ENCODE measurements at regions not wholly inside any gene's neighbourhood (a gene's known extent, or its start where the extent isn't known, plus 50 kb on each side); places are given as distances from the start of the nearest gene placed in this dataset.

- DNase-seq (ENCODE audit: extremely low spot score) = no peak
- TF ChIP-seq L3MBTL2 (conservative IDR thresholded peaks at IDR 0.05) = no peak
- TF ChIP-seq SUZ12 (IDR thresholded peaks at IDR 0.05) = no peak
- no peak for TF ChIP-seq NFRKB (IDR thresholded peaks at IDR 0.05)
- TF ChIP-seq ELF4 (IDR thresholded peaks at IDR 0.05) = no peak
- TF ChIP-seq FOXM1 (IDR thresholded peaks at IDR 0.05; ENCODE audit: borderline replicate concordance) = no peak
- TF ChIP-seq SP1 (IDR thresholded peaks at IDR 0.05) = no peak
- no peak for TF ChIP-seq BHLHE40 (IDR thresholded peaks at IDR 0.05; ENCODE audit: borderline replicate concordance)
- ChIA-PET POLR2A (no interaction called here), CTCF (no interaction called here)
Observed at GRCh38 chr3:152011812-152012735, 138.6 kb downstream of the SUCNR1 start.

GRCh38 chr3:152019508-152019907 lies 146.1 kb downstream of the SUCNR1 start:
- DNase-seq (ENCODE audit: extremely low spot score) = no peak
- no peak for TF ChIP-seq ELF4 (IDR thresholded peaks at IDR 0.05)
- no peak for TF ChIP-seq HDGF (IDR thresholded peaks at IDR 0.05; ENCODE audit: borderline replicate concordance)
- TF ChIP-seq CTBP1 (IDR thresholded peaks at IDR 0.05; ENCODE audit: borderline replicate concordance) = no peak
- no peak for TF ChIP-seq L3MBTL2 (conservative IDR thresholded peaks at IDR 0.05)
- no peak for TF ChIP-seq ARNT (IDR thresholded peaks at IDR 0.05)
- TF ChIP-seq PKNOX1 (IDR thresholded peaks at IDR 0.05) = no peak
- TF ChIP-seq SUZ12 (IDR thresholded peaks at IDR 0.05) = no peak
- no peak for TF ChIP-seq LEF1 (IDR thresholded peaks at IDR 0.05; ENCODE audit: borderline replicate concordance)
- TF ChIP-seq FOXA1 (IDR thresholded peaks at IDR 0.05) = no peak
- TF ChIP-seq BHLHE40 (IDR thresholded peaks at IDR 0.05; ENCODE audit: borderline replicate concordance) = no peak
- no peak for TF ChIP-seq FOXM1 (IDR thresholded peaks at IDR 0.05; ENCODE audit: borderline replicate concordance)
- no peak for TF ChIP-seq NFRKB (IDR thresholded peaks at IDR 0.05)
- no peak for TF ChIP-seq ZNF384 (IDR thresholded peaks at IDR 0.05)
- CTCF ChIA-PET = no interaction called here
- POLR2A ChIA-PET = no interaction called here

- TF ChIP-seq ELF4 (IDR thresholded peaks at IDR 0.05) (no peak), SP1 (IDR thresholded peaks at IDR 0.05) (no peak), ARNT (IDR thresholded peaks at IDR 0.05) (no peak), HDGF (IDR thresholded peaks at IDR 0.05; ENCODE audit: borderline replicate concordance) (no peak), FOXA1 (IDR thresholded peaks at IDR 0.05) (no peak)
- DNase-seq (ENCODE audit: extremely low spot score) = no peak
- ChIA-PET CTCF (no interaction called here), POLR2A (no interaction called here)
Observed at GRCh38 chr3:152021951-152022461, 148.6 kb downstream of the SUCNR1 start.

- POLR2A ChIA-PET = no interaction called here
- no peak for TF ChIP-seq ZNF384 (IDR thresholded peaks at IDR 0.05)
- TF ChIP-seq LEF1 (IDR thresholded peaks at IDR 0.05; ENCODE audit: borderline replicate concordance) = no peak
- TF ChIP-seq PKNOX1 (IDR thresholded peaks at IDR 0.05) = no peak
- TF ChIP-seq SUZ12 (IDR thresholded peaks at IDR 0.05) = no peak
- no peak for TF ChIP-seq ARNT (IDR thresholded peaks at IDR 0.05)
- no peak for TF ChIP-seq FOXA1 (IDR thresholded peaks at IDR 0.05)
- TF ChIP-seq ELF4 (IDR thresholded peaks at IDR 0.05) = no peak
- TF ChIP-seq SP1 (IDR thresholded peaks at IDR 0.05) = no peak
- TF ChIP-seq BHLHE40 (IDR thresholded peaks at IDR 0.05; ENCODE audit: borderline replicate concordance) = no peak
- TF ChIP-seq CTBP1 (IDR thresholded peaks at IDR 0.05; ENCODE audit: borderline replicate concordance) = no peak
- TF ChIP-seq L3MBTL2 (conservative IDR thresholded peaks at IDR 0.05) = no peak
- no peak for TF ChIP-seq HDGF (IDR thresholded peaks at IDR 0.05; ENCODE audit: borderline replicate concordance)
- CTCF ChIA-PET = no interaction called here
- no peak for DNase-seq (ENCODE audit: extremely low spot score)
Observed at GRCh38 chr3:152026033-152026556, 152.7 kb downstream of the SUCNR1 start.

GRCh38 chr3:152030320-152030719 lies 156.9 kb downstream of the SUCNR1 start:
- ChIA-PET CTCF (no interaction called here), POLR2A (no interaction called here)
- no peak for TF ChIP-seq SP1 (IDR thresholded peaks at IDR 0.05)
- no peak for TF ChIP-seq FOXM1 (IDR thresholded peaks at IDR 0.05; ENCODE audit: borderline replicate concordance)
- no peak for TF ChIP-seq L3MBTL2 (conservative IDR thresholded peaks at IDR 0.05)
- no peak for TF ChIP-seq BHLHE40 (IDR thresholded peaks at IDR 0.05; ENCODE audit: borderline replicate concordance)
- no peak for TF ChIP-seq ARNT (IDR thresholded peaks at IDR 0.05)
- TF ChIP-seq TARDBP (IDR thresholded peaks at IDR 0.05) = no peak
- no peak for TF ChIP-seq HDGF (IDR thresholded peaks at IDR 0.05; ENCODE audit: borderline replicate concordance)
- TF ChIP-seq PKNOX1 (IDR thresholded peaks at IDR 0.05) = no peak
- no peak for TF ChIP-seq LEF1 (IDR thresholded peaks at IDR 0.05; ENCODE audit: borderline replicate concordance)
- no peak for TF ChIP-seq FOXA1 (IDR thresholded peaks at IDR 0.05)
- no peak for TF ChIP-seq ZNF384 (IDR thresholded peaks at IDR 0.05)
- TF ChIP-seq ELF4 (IDR thresholded peaks at IDR 0.05) = no peak
- no peak for TF ChIP-seq NFRKB (IDR thresholded peaks at IDR 0.05)
- no peak for TF ChIP-seq SUZ12 (IDR thresholded peaks at IDR 0.05)
- DNase-seq (ENCODE audit: extremely low spot score) = no peak

GRCh38 chr3:152031321-152031720 lies 157.9 kb downstream of the SUCNR1 start:
- CTCF ChIA-PET = no interaction called here
- TF ChIP-seq CTBP1 (IDR thresholded peaks at IDR 0.05; ENCODE audit: borderline replicate concordance) = no peak
- TF ChIP-seq TARDBP (IDR thresholded peaks at IDR 0.05) = no peak
- DNase-seq (ENCODE audit: extremely low spot score) = no peak
- POLR2A ChIA-PET = no interaction called here

All from HEK293T (cell line).